HEK293 (cell line): ENCODE measurements at regions not wholly inside any gene's neighbourhood (a gene's known extent, or its start where the extent isn't known, plus 50 kb on each side); places are given as distances from the start of the nearest gene placed in this dataset.
"Not testable (repeated sequence)": the region's sequence is repeated elsewhere in the genome, so short reads cannot be mapped to it uniquely, and the experiment has no call there.

Source experiments
- CTCF ChIP-seq: fragments of 450-650 bp; formaldehyde crosslinking; IDR thresholded peaks from 2 replicates; pipeline ENCODE4 v1.5.1; 2016; ENCODE audit warnings: missing biosample characterization, missing genetic modification characterization
- ELK4 ChIP-seq: IDR thresholded peaks from 2 replicates; pipeline ENCODE4 v1.6.1; 2011; ENCODE audit warnings: mild to moderate bottlenecking, low read depth, low read length, borderline replicate concordance
- INSM2 ChIP-seq: fragments of 450-650 bp; formaldehyde crosslinking; IDR thresholded peaks from 2 replicates; pipeline ENCODE4 v1.5.1; 2016; ENCODE audit warnings: missing biosample characterization, missing genetic modification characterization
- MYNN ChIP-seq: fragments of 450-650 bp; formaldehyde crosslinking; IDR thresholded peaks from 2 replicates; pipeline ENCODE4 v1.5.1; 2016; ENCODE audit warnings: missing biosample characterization, missing genetic modification characterization, borderline replicate concordance
- SETDB1 ChIP-seq: IDR thresholded peaks from one replicate; pipeline ENCODE4 v1.6.1; 2017; ENCODE audit warnings: mild to moderate bottlenecking, low read length, moderate library complexity, mixed read lengths; ENCODE audit not compliant: insufficient read length
- ZBTB1 ChIP-seq: fragments of 450-650 bp; formaldehyde crosslinking; IDR thresholded peaks from 2 replicates; pipeline ENCODE4 v1.5.1; 2016; ENCODE audit warnings: missing biosample characterization, missing genetic modification characterization
- ZBTB26 ChIP-seq: fragments of 450-650 bp; formaldehyde crosslinking; optimal IDR thresholded peaks from 2 replicates; pipeline ENCODE3; 2016; ENCODE audit warnings: missing biosample characterization, mild to moderate bottlenecking, missing genetic modification characterization
- ZNF248 ChIP-seq: fragments of 450-650 bp; formaldehyde crosslinking; IDR thresholded peaks from 2 replicates; pipeline ENCODE4 v1.5.1; 2017; ENCODE audit warnings: missing biosample characterization, missing genetic modification characterization
- ZNF292 ChIP-seq: fragments of 450-650 bp; formaldehyde crosslinking; IDR thresholded peaks from 2 replicates; pipeline ENCODE4 v1.5.1; 2016; ENCODE audit warnings: low read depth, missing biosample characterization, missing genetic modification characterization, borderline replicate concordance
- ZNF580 ChIP-seq: fragments of 450-650 bp; formaldehyde crosslinking; IDR thresholded peaks from 2 replicates; pipeline ENCODE4 v1.5.1; 2016; ENCODE audit warnings: missing biosample characterization, missing genetic modification characterization

- not testable (repeated sequence) for TF ChIP-seq CTCF (tag by site-specific recombination); MYNN; ZNF580 (tag by site-specific recombination); ZBTB1 (tag by site-specific recombination); ZNF248 (tag by site-specific recombination); ZBTB26 (tag by site-specific recombination); SETDB1; INSM2 (tag by site-specific recombination); ZNF292; ELK4
Observed at GRCh38 chr2:171261529-171261928, 100.8 kb upstream of the TLK1 start.
